ENCODE measurements at regions not wholly inside any gene's neighbourhood (a gene's known extent, or its start where the extent isn't known, plus 50 kb on each side); places are given as distances from the start of the nearest gene placed in this dataset.

- TF ChIP-seq, protein P1, sequence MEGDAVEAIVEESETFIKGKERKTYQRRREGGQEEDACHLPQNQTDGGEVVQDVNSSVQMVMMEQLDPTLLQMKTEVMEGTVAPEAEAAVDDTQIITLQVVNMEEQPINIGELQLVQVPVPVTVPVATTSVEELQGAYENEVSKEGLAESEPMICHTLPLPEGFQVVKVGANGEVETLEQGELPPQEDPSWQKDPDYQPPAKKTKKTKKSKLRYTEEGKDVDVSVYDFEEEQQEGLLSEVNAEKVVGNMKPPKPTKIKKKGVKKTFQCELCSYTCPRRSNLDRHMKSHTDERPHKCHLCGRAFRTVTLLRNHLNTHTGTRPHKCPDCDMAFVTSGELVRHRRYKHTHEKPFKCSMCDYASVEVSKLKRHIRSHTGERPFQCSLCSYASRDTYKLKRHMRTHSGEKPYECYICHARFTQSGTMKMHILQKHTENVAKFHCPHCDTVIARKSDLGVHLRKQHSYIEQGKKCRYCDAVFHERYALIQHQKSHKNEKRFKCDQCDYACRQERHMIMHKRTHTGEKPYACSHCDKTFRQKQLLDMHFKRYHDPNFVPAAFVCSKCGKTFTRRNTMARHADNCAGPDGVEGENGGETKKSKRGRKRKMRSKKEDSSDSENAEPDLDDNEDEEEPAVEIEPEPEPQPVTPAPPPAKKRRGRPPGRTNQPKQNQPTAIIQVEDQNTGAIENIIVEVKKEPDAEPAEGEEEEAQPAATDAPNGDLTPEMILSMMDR (IDR thresholded peaks at IDR 0.05): no peak
- no peak for TF ChIP-seq POLR2A (IDR thresholded peaks at IDR 0.05)
Observed at GRCh38 chr15:35993196-35993595, 447.2 kb upstream of the DPH6 start.

All from gastroesophageal sphincter (tissue), 3 donors.